ENCODE measurements at regions not wholly inside any gene's neighbourhood (a gene's known extent, or its start where the extent isn't known, plus 50 kb on each side); places are given as distances from the start of the nearest gene placed in this dataset.

- Histone ChIP-seq H3K4me3 (ENCODE audit: low read depth in 1 of 3, low read length in 3 of 3) (no peak overlapping the region), H3K36me3 (ENCODE audit: control insufficient read depth in 4 of 4, insufficient read depth in 3 of 4, low read depth in 1 of 4, low read length in 3 of 4) (no peaks in the 10 kb centered on the region), H3K9ac (ENCODE audit: low read depth in 1 of 2, low read length in 2 of 2) (no peak overlapping the region), H3K27ac (ENCODE audit: low read depth in 1 of 2, low read length in 2 of 2) (no peak overlapping the region), H3K9me3 (ENCODE audit: control insufficient read depth in 4 of 4, low read length in 3 of 4) (no peaks in the 10 kb centered on the region), H3K4me1 (ENCODE audit: control insufficient read depth in 4 of 4, insufficient read depth in 4 of 4, low read length in 3 of 4) (no peaks in the 10 kb centered on the region), H3K27me3 (ENCODE audit: control insufficient read depth in 4 of 4, insufficient read depth in 4 of 4, low read length in 3 of 4) (no peaks in the 10 kb centered on the region)
- no peak for DNase-seq (ENCODE audit: low spot score)
- 89% methylated on average over 16 of the region's 16 CpGs for WGBS
- TF ChIP-seq FOXA1 (IDR thresholded peaks at IDR 0.05), result no peak
- TF ChIP-seq ATF3 (IDR thresholded peaks at IDR 0.05), result no peak
- TF ChIP-seq SP1 (IDR thresholded peaks at IDR 0.05), result no peak
- TF ChIP-seq YY1 (IDR thresholded peaks at IDR 0.05), result no peak
Observed at GRCh38 chr13:65829241-65830008, 1400.7 kb downstream of the PCDH9 start.

GRCh38 chr13:65826657-65827056 is 1403.5 kb downstream of the PCDH9 start:
- WGBS, result 67% methylated on average over 5 of the region's 5 CpGs

More at GRCh38 chr13:65826657-65827056, 1403.5 kb downstream of the PCDH9 start:
- DNase-seq (ENCODE audit: low spot score), result no peak
- Histone ChIP-seq H3K27ac (ENCODE audit: low read depth in 1 of 2, low read length in 2 of 2) (no peak overlapping the region), H3K4me1 (ENCODE audit: control insufficient read depth in 4 of 4, insufficient read depth in 4 of 4, low read length in 3 of 4) (no peaks in the 10 kb centered on the region), H3K4me3 (ENCODE audit: low read depth in 1 of 3, low read length in 3 of 3) (no peak overlapping the region), H3K36me3 (ENCODE audit: control insufficient read depth in 4 of 4, insufficient read depth in 3 of 4, low read depth in 1 of 4, low read length in 3 of 4) (no peaks in the 10 kb centered on the region), H3K9me3 (ENCODE audit: control insufficient read depth in 4 of 4, low read length in 3 of 4) (no peaks in the 10 kb centered on the region), H3K27me3 (ENCODE audit: control insufficient read depth in 4 of 4, insufficient read depth in 4 of 4, low read length in 3 of 4) (no peaks in the 10 kb centered on the region), H3K9ac (ENCODE audit: low read depth in 1 of 2, low read length in 2 of 2) (no peak overlapping the region)
- TF ChIP-seq ZBTB33 (IDR thresholded peaks at IDR 0.05) (no peak), RAD21 (IDR thresholded peaks at IDR 0.05) (no peak), HNF4G (IDR thresholded peaks at IDR 0.05) (no peak), JUND (IDR thresholded peaks at IDR 0.05) (no peak), NR2F2 (IDR thresholded peaks at IDR 0.05) (no peak), FOXA1 (IDR thresholded peaks at IDR 0.05) (no peak), MAX (IDR thresholded peaks at IDR 0.05) (no peak), CTCF (IDR thresholded peaks at IDR 0.05; ENCODE audit: low read depth, low read length, missing input control) (no peak), EGR1 (IDR thresholded peaks at IDR 0.05; ENCODE audit: low read depth in 2 of 2) (no peak), GABPA (IDR thresholded peaks at IDR 0.05 in 1 of 2, conservative IDR thresholded peaks at IDR 0.05 in 1 of 2) (no peak)

Data from liver (tissue), 8 donors.